ENCODE measurements at regions not wholly inside any gene's neighbourhood (a gene's known extent, or its start where the extent isn't known, plus 50 kb on each side); places are given as distances from the start of the nearest gene placed in this dataset.
"Not testable (repeated sequence)": the region's sequence is repeated elsewhere in the genome, so short reads cannot be mapped to it uniquely, and the experiment has no call there.

- H3K27me3 Mint-ChIP-seq (ENCODE audit: low read depth) = no peaks in the 10 kb centered on the region
- no peaks in the 10 kb centered on the region for H3K36me3 Mint-ChIP-seq (ENCODE audit: low read depth)
- H3K4me3 Mint-ChIP-seq = no peak overlapping the region
- no peaks in the 10 kb centered on the region for H3K4me1 Mint-ChIP-seq (ENCODE audit: low read depth)
- intact Hi-C loops (cut with micrococcal nuclease) = no loop called here
- no peak for DNase-seq
- H3K9me3 Mint-ChIP-seq = peaks cover 1% of the 10 kb centered on the region
- CTCF ChIA-PET = no interaction called here
- no peak overlapping the region for H3K27ac Mint-ChIP-seq
Observed at GRCh38 chr2:122754561-122754960, 999.1 kb downstream of the TSN start.

- Mint-ChIP-seq H3K27ac (no peak overlapping the region), H3K27me3 (ENCODE audit: low read depth) (no peaks in the 10 kb centered on the region), H3K36me3 (ENCODE audit: low read depth) (no peaks in the 10 kb centered on the region), H3K4me3 (no peak overlapping the region), H3K4me1 (ENCODE audit: low read depth) (no peaks in the 10 kb centered on the region), H3K9me3 (peaks cover 1% of the 10 kb centered on the region)
- CTCF ChIA-PET = no interaction called here
- intact Hi-C loops (cut with micrococcal nuclease) = no loop called here
- DNase-seq = no peak
Observed at GRCh38 chr2:122755281-122755780, 999.9 kb downstream of the TSN start.

- Mint-ChIP-seq H3K36me3 (ENCODE audit: low read depth) (no peaks in the 10 kb centered on the region), H3K9me3 (peaks cover 7% of the 10 kb centered on the region), H3K27me3 (ENCODE audit: low read depth) (no peaks in the 10 kb centered on the region), H3K4me3 (no peak overlapping the region), H3K27ac (no peak overlapping the region), H3K4me1 (ENCODE audit: low read depth) (no peaks in the 10 kb centered on the region)
- CTCF ChIA-PET = no interaction called here
- DNase-seq = no peak
- intact Hi-C loops (cut with micrococcal nuclease) = no loop called here
Observed at GRCh38 chr2:122758967-122759366, 1003.5 kb downstream of the TSN start.

- Mint-ChIP-seq H3K27me3 (ENCODE audit: low read depth) (no peaks in the 10 kb centered on the region), H3K4me1 (ENCODE audit: low read depth) (no peaks in the 10 kb centered on the region), H3K27ac (no peak overlapping the region), H3K9me3 (peaks cover 10% of the 10 kb centered on the region), H3K36me3 (ENCODE audit: low read depth) (no peaks in the 10 kb centered on the region), H3K4me3 (no peak overlapping the region)
- CTCF ChIA-PET = no interaction called here
- intact Hi-C loops (cut with micrococcal nuclease) = no loop called here
- DNase-seq = no peak
Observed at GRCh38 chr2:122764014-122764413, 1008.6 kb downstream of the TSN start.

GRCh38 chr2:122780251-122780650, 1024.8 kb downstream of the TSN start:
- Mint-ChIP-seq H3K27ac (no peak overlapping the region), H3K4me1 (ENCODE audit: low read depth) (no peaks in the 10 kb centered on the region), H3K36me3 (ENCODE audit: low read depth) (no peaks in the 10 kb centered on the region)

GRCh38 chr2:122794100-122794499, 1038.6 kb downstream of the TSN start:
- H3K4me3 Mint-ChIP-seq = no peak overlapping the region
- no peaks in the 10 kb centered on the region for H3K4me1 Mint-ChIP-seq (ENCODE audit: low read depth)
- H3K27me3 Mint-ChIP-seq (ENCODE audit: low read depth) = no peaks in the 10 kb centered on the region
- CTCF ChIA-PET = no interaction called here
- intact Hi-C loops (cut with micrococcal nuclease) = no loop called here
- DNase-seq = no peak
- no peak overlapping the region for H3K27ac Mint-ChIP-seq
- H3K9me3 Mint-ChIP-seq = peaks cover 2% of the 10 kb centered on the region
- H3K36me3 Mint-ChIP-seq (ENCODE audit: low read depth) = no peaks in the 10 kb centered on the region

More at GRCh38 chr2:122780251-122780650, 1024.8 kb downstream of the TSN start:
- no peaks in the 10 kb centered on the region for H3K27me3 Mint-ChIP-seq (ENCODE audit: low read depth)
- DNase-seq = no peak
- CTCF ChIA-PET = no interaction called here
- no peak overlapping the region for H3K4me3 Mint-ChIP-seq
- intact Hi-C loops (cut with micrococcal nuclease) = no loop called here
- H3K9me3 Mint-ChIP-seq = peaks cover 13% of the 10 kb centered on the region

GRCh38 chr2:122795763-122796162, 1040.3 kb downstream of the TSN start:
- Mint-ChIP-seq H3K4me3 (no peak overlapping the region), H3K27me3 (ENCODE audit: low read depth) (no peaks in the 10 kb centered on the region), H3K27ac (no peak overlapping the region), H3K36me3 (ENCODE audit: low read depth) (no peaks in the 10 kb centered on the region), H3K4me1 (ENCODE audit: low read depth) (no peaks in the 10 kb centered on the region), H3K9me3 (peaks cover 3% of the 10 kb centered on the region)
- no peak for DNase-seq
- intact Hi-C loops (cut with micrococcal nuclease) = no loop called here
- CTCF ChIA-PET = no interaction called here

- H3K36me3 Mint-ChIP-seq (ENCODE audit: low read depth) = no peaks in the 10 kb centered on the region
- H3K27me3 Mint-ChIP-seq (ENCODE audit: low read depth) = no peaks in the 10 kb centered on the region
- CTCF ChIA-PET = no interaction called here
- H3K4me3 Mint-ChIP-seq = no peak overlapping the region
- no peak overlapping the region for H3K27ac Mint-ChIP-seq
- no peak for DNase-seq
- H3K9me3 Mint-ChIP-seq = peaks cover 3% of the 10 kb centered on the region
- intact Hi-C loops (cut with micrococcal nuclease) = no loop called here
- no peaks in the 10 kb centered on the region for H3K4me1 Mint-ChIP-seq (ENCODE audit: low read depth)
Observed at GRCh38 chr2:122799391-122799790, 1043.9 kb downstream of the TSN start.

- Mint-ChIP-seq H3K9me3 (peaks cover 3% of the 10 kb centered on the region), H3K36me3 (ENCODE audit: low read depth) (no peaks in the 10 kb centered on the region), H3K4me1 (ENCODE audit: low read depth) (no peaks in the 10 kb centered on the region), H3K27ac (no peak overlapping the region), H3K27me3 (ENCODE audit: low read depth) (no peaks in the 10 kb centered on the region), H3K4me3 (no peak overlapping the region)
- no peak for DNase-seq
- intact Hi-C loops (cut with micrococcal nuclease) = no loop called here
- CTCF ChIA-PET = no interaction called here
Observed at GRCh38 chr2:122800781-122801180, 1045.3 kb downstream of the TSN start.

- H3K4me3 Mint-ChIP-seq = no peak overlapping the region
- no peaks in the 10 kb centered on the region for H3K36me3 Mint-ChIP-seq (ENCODE audit: low read depth)
- no peaks in the 10 kb centered on the region for H3K27me3 Mint-ChIP-seq (ENCODE audit: low read depth)
- H3K27ac Mint-ChIP-seq = no peak overlapping the region
- H3K4me1 Mint-ChIP-seq (ENCODE audit: low read depth) = no peaks in the 10 kb centered on the region
- peaks cover 9% of the 10 kb centered on the region for H3K9me3 Mint-ChIP-seq
- CTCF ChIA-PET = no interaction called here
- intact Hi-C loops (cut with micrococcal nuclease) = no loop called here
- DNase-seq = no peak
Observed at GRCh38 chr2:122804494-122804893, 1049.0 kb downstream of the TSN start.

GRCh38 chr2:122805346-122805745, 1049.9 kb downstream of the TSN start:
- intact Hi-C loops (cut with micrococcal nuclease) = no loop called here
- H3K27ac Mint-ChIP-seq = no peak overlapping the region
- H3K9me3 Mint-ChIP-seq = peaks cover 9% of the 10 kb centered on the region
- H3K4me1 Mint-ChIP-seq (ENCODE audit: low read depth) = no peaks in the 10 kb centered on the region
- H3K27me3 Mint-ChIP-seq (ENCODE audit: low read depth) = no peaks in the 10 kb centered on the region
- H3K36me3 Mint-ChIP-seq (ENCODE audit: low read depth) = no peaks in the 10 kb centered on the region
- DNase-seq = no peak
- no peak overlapping the region for H3K4me3 Mint-ChIP-seq
- CTCF ChIA-PET = no interaction called here

- DNase-seq = no peak
Observed at GRCh38 chr2:122808286-122808969, 1053.0 kb downstream of the TSN start.

GRCh38 chr2:122812214-122812613, 1056.8 kb downstream of the TSN start:
- intact Hi-C loops (cut with micrococcal nuclease); H3K4me3 Mint-ChIP-seq; H3K36me3 Mint-ChIP-seq (ENCODE audit: low read depth); H3K4me1 Mint-ChIP-seq (ENCODE audit: low read depth); DNase-seq; CTCF ChIA-PET; H3K27me3 Mint-ChIP-seq (ENCODE audit: low read depth); H3K27ac Mint-ChIP-seq: not testable (repeated sequence)
- H3K9me3 Mint-ChIP-seq = peaks cover 19% of the 10 kb centered on the region

More at GRCh38 chr2:122808286-122808969, 1053.0 kb downstream of the TSN start:
- H3K4me3 Mint-ChIP-seq = no peak overlapping the region
- intact Hi-C loops (cut with micrococcal nuclease) = no loop called here
- H3K9me3 Mint-ChIP-seq = peaks cover 15% of the 10 kb centered on the region
- H3K27ac Mint-ChIP-seq = no peak overlapping the region
- H3K4me1 Mint-ChIP-seq (ENCODE audit: low read depth) = no peaks in the 10 kb centered on the region
- CTCF ChIA-PET = no interaction called here
- no peaks in the 10 kb centered on the region for H3K36me3 Mint-ChIP-seq (ENCODE audit: low read depth)
- H3K27me3 Mint-ChIP-seq (ENCODE audit: low read depth) = no peaks in the 10 kb centered on the region
